Panc1 (cell line): ENCODE measurements at regions not wholly inside any gene's neighbourhood (a gene's known extent, or its start where the extent isn't known, plus 50 kb on each side); places are given as distances from the start of the nearest gene placed in this dataset.
"Not testable (repeated sequence)": the region's sequence is repeated elsewhere in the genome, so short reads cannot be mapped to it uniquely, and the experiment has no call there.

Experiments used
- ATAC-seq: fragments of 200-7000 bp; cut with Tn5 transposase; 2 replicates; pipeline ENCODE4 v1.9.1; 2020; ENCODE audit warnings: mild to moderate bottlenecking, moderate library complexity
- BruUV-seq: library from RNA; stranded (reverse); fragments of 400-500 nt; replicated peaks from 2 replicates; lab custom pipeline; 2021; lab: Mats Ljungman, UMichigan
- CTCF ChIA-PET: fragments of 300-600 bp; sonication (Branson Sonifier 250); formaldehyde crosslinking; loops from one replicate; lab custom pipeline; 2022; ENCODE audit warnings: antibody characterized with exemption; lab: Charles Lee
- POLR2A ChIA-PET: fragments of 300-600 bp; sonication (Branson Sonifier 250); formaldehyde crosslinking; loops from one replicate; lab custom pipeline; 2022; ENCODE audit warnings: antibody characterized with exemption; lab: Charles Lee
- DNase-seq: peaks from one replicate; pipeline ENCODE4 v3.0.0-alpha.2; 2010; ENCODE audit warnings: low read depth, low spot score
- H3K27ac ChIP-seq: 2 replicates; pipeline ENCODE4 v1.5.1; 2011; ENCODE audit warnings: mild to moderate bottlenecking, low read length, inconsistent platforms
- H3K27me3 ChIP-seq: fragments of 200-500 bp; sonication (Bioruptor generic); 2 replicates; pipeline ENCODE4 v1.6.0; 2014; ENCODE audit warnings: low read length, inconsistent platforms; ENCODE audit not compliant: control insufficient read depth, insufficient read depth
- H3K36me3 ChIP-seq: fragments of 200-500 bp; sonication (Bioruptor generic); 2 replicates; pipeline ENCODE4 v1.5.1; 2014; ENCODE audit warnings: inconsistent platforms, mild to moderate bottlenecking, low read length, moderate library complexity; ENCODE audit not compliant: control insufficient read depth, insufficient read depth
- H3K4me1 ChIP-seq: 2 replicates; pipeline ENCODE4 v1.5.1; 2011; ENCODE audit warnings: inconsistent platforms, mild to moderate bottlenecking, low read length, moderate library complexity; ENCODE audit not compliant: control insufficient read depth, insufficient read depth
- H3K4me3 ChIP-seq, 2 experiments: 2 replicates each; pipeline ENCODE4 v1.5.1; 2011 to 2012; ENCODE audit warnings: low read depth in 2 of 2, low read length in 2 of 2, mild to moderate bottlenecking in 2 of 2, inconsistent platforms in 1 of 2, moderate library complexity in 1 of 2
- H3K9me3 ChIP-seq: fragments of 200-500 bp; sonication (Bioruptor generic); 2 replicates; pipeline ENCODE4 v1.5.1; 2014; ENCODE audit warnings: low read depth, mild to moderate bottlenecking, inconsistent platforms, low read length, moderate library complexity; ENCODE audit not compliant: control insufficient read depth, insufficient read depth
- CTCF ChIP-seq: fragments of 450-650 bp; IDR thresholded peaks from 2 replicates; pipeline ENCODE4 v1.5.1; 2017; ENCODE audit warnings: mild to moderate bottlenecking
- POLR2AphosphoS5 ChIP-seq: IDR thresholded peaks from 2 replicates; pipeline ENCODE4 v1.6.1; 2012; ENCODE audit warnings: mild to moderate bottlenecking, low read depth, low read length, moderate library complexity
- SIN3A ChIP-seq: IDR thresholded peaks from 2 replicates; pipeline ENCODE4 v1.6.1; 2012; ENCODE audit warnings: low read depth, mild to moderate bottlenecking, low read length, moderate library complexity, borderline replicate concordance; ENCODE audit not compliant: insufficient read depth
- TCF7L2 ChIP-seq: IDR thresholded peaks from 2 replicates; pipeline ENCODE4 v1.6.1; 2011; ENCODE audit warnings: mild to moderate bottlenecking, low read depth, low read length, inconsistent platforms
- in situ Hi-C: cut with HindIII; loops from 2 replicates; pipeline ENCODE4 v1.10.0; 2016; ENCODE audit warnings: low sequenced_read_pairs, low pct_unique_long_range_greater_than_20kb
- intact Hi-C: fragments of 100-400 bp; cut with micrococcal nuclease; formaldehyde crosslinking; loops from one replicate; pipeline ENCODE4 v1.10.0; 2022; ENCODE audit not compliant: unreplicated experiment
- TF ChIP-seq, protein P1 (sequence below), 2 experiments: IDR thresholded peaks; 2 replicates each; pipeline ENCODE4 v1.6.1; 2011 to 2012; ENCODE audit warnings: low read depth in 2 of 2, control low read depth in 1 of 2, low read length in 1 of 2, mild to moderate bottlenecking in 1 of 2, moderate library complexity in 1 of 2; ENCODE audit not compliant: insufficient read depth in 1 of 2

DNA sequence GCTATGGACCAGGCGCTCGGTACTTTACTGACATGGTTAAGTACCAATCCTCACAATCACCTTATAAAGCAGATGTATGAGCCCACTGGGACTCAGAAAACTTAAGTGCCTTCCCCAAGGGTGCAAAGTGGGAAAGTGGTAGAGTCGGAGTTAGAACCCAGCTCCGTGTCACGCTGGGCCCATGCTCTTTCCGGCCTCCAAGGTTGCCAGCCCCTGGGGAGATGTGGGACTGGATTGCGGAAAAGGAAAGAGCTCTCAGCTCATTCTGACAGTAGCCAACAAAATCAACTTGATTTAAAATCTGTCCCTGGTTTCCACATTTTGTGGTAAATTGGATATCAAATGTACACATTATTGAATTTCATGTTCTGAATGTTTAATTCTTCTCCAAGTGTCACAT lies 403.8 kb downstream of the DCDC2C start:
- Histone ChIP-seq H3K9me3 (no peaks in the 10 kb centered on the region), H3K36me3 (no peaks in the 10 kb centered on the region), H3K27me3 (no peaks in the 10 kb centered on the region; the same call in 1 of the 2 replicates), H3K4me3 (no peak overlapping the region), H3K27ac (no peak overlapping the region), H3K4me1 (no peaks in the 10 kb centered on the region)
- ATAC-seq (no peak), DNase-seq (no peak)
- TF ChIP-seq CTCF = no peak
- TF ChIP-seq POLR2AphosphoS5 = no peak
- TF ChIP-seq SIN3A = no peak
- TF ChIP-seq TCF7L2 = no peak
- TF ChIP-seq, protein P1, sequence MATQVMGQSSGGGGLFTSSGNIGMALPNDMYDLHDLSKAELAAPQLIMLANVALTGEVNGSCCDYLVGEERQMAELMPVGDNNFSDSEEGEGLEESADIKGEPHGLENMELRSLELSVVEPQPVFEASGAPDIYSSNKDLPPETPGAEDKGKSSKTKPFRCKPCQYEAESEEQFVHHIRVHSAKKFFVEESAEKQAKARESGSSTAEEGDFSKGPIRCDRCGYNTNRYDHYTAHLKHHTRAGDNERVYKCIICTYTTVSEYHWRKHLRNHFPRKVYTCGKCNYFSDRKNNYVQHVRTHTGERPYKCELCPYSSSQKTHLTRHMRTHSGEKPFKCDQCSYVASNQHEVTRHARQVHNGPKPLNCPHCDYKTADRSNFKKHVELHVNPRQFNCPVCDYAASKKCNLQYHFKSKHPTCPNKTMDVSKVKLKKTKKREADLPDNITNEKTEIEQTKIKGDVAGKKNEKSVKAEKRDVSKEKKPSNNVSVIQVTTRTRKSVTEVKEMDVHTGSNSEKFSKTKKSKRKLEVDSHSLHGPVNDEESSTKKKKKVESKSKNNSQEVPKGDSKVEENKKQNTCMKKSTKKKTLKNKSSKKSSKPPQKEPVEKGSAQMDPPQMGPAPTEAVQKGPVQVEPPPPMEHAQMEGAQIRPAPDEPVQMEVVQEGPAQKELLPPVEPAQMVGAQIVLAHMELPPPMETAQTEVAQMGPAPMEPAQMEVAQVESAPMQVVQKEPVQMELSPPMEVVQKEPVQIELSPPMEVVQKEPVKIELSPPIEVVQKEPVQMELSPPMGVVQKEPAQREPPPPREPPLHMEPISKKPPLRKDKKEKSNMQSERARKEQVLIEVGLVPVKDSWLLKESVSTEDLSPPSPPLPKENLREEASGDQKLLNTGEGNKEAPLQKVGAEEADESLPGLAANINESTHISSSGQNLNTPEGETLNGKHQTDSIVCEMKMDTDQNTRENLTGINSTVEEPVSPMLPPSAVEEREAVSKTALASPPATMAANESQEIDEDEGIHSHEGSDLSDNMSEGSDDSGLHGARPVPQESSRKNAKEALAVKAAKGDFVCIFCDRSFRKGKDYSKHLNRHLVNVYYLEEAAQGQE (IDR thresholded peaks at IDR 0.05; ENCODE audit: insufficient read depth in 1 of 2, low read depth in 2 of 2, low read length in 1 of 2) = no peak
- BruUV-seq = no TSS peak
- POLR2A ChIA-PET = no interaction called here
- in situ Hi-C loops (no loop called here), intact Hi-C loops (no loop called here)
- CTCF ChIA-PET = no interaction called here

- ChIA-PET CTCF (no interaction called here), POLR2A (no interaction called here)
- Histone ChIP-seq H3K36me3 (no peaks in the 10 kb centered on the region), H3K9me3 (no peaks in the 10 kb centered on the region), H3K27ac (no peak overlapping the region), H3K4me1 (no peaks in the 10 kb centered on the region), H3K27me3 (no peaks in the 10 kb centered on the region; the same call in 1 of the 2 replicates), H3K4me3 (no peak overlapping the region)
- in situ Hi-C loops = no loop called here
- DNase-seq (no peak), ATAC-seq (no peak)
- TF ChIP-seq TCF7L2 = no peak
- no peak for TF ChIP-seq SIN3A
- TF ChIP-seq, protein P1 (IDR thresholded peaks at IDR 0.05; ENCODE audit: insufficient read depth in 1 of 2, low read depth in 2 of 2, low read length in 1 of 2) = no peak
- TF ChIP-seq POLR2AphosphoS5 = no peak
- TF ChIP-seq CTCF = no peak
- BruUV-seq = no TSS peak
- intact Hi-C loops = no loop called here
These were observed 406.9 kb downstream of the DCDC2C start for GRCh38 chr2:4110273-4110672.

DNA sequence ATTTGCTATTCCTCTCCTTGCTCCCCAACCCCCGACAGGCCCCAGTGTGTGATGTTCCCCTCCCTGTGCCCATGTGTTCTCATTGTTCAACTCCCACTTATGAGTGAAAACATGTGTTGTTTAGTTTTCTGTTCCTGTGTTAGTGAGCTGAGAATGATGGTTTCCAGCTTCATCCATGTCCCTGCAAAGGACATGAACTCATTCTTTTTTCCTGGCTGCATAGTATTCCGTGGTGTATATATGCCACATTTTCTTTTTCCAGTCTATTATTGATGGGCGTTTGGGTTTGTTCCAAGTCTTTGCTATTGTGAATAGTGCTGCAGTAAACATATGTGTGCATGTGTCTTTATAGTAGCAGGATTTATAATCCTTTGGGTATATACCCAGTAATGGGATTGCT lies 412.1 kb downstream of the DCDC2C start:
- intact Hi-C loops, BruUV-seq, DNase-seq, CTCF ChIA-PET, POLR2A ChIA-PET, ATAC-seq, H3K4me3 ChIP-seq, H3K36me3 ChIP-seq, in situ Hi-C loops, H3K27ac ChIP-seq, H3K9me3 ChIP-seq, H3K27me3 ChIP-seq, H3K4me1 ChIP-seq: not testable (repeated sequence)
